Neural cell (in vitro differentiated cells): ENCODE measurements at regions not wholly inside any gene's neighbourhood (a gene's known extent, or its start where the extent isn't known, plus 50 kb on each side); places are given as distances from the start of the nearest gene placed in this dataset.

ENCODE experiments used
- H2AFZ ChIP-seq: fragments of 200-600, 300-800 bp; sonication (generic), shearing (Covaris generic); 2 replicates; pipeline ENCODE4 v1.6.0; 2014; ENCODE audit warnings: low read depth, mild to moderate bottlenecking, antibody characterized with exemption, low read length, moderate library complexity
- H3F3A ChIP-seq: fragments of 200-600 bp; shearing (Covaris generic); 2 replicates; pipeline ENCODE4 v1.6.1; 2016; ENCODE audit warnings: mild to moderate bottlenecking, moderate library complexity, mixed read lengths, antibody characterized with exemption, low read length; ENCODE audit not compliant: insufficient read depth, poor library complexity, severe bottlenecking
- H3K27ac ChIP-seq: fragments of 200-600, 300-800 bp; sonication (generic), shearing (Covaris generic); 2 replicates; pipeline ENCODE4 v1.5.1; 2014; ENCODE audit warnings: mild to moderate bottlenecking, low read length, moderate library complexity
- H3K27me3 ChIP-seq: fragments of 300-800, 200-600 bp; sonication (generic), shearing (Covaris generic); 2 replicates; pipeline ENCODE4 v1.6.0; 2014; ENCODE audit warnings: mild to moderate bottlenecking, low read depth, low read length, moderate library complexity; ENCODE audit not compliant: insufficient read depth
- H3K36me3 ChIP-seq: fragments of 300-800, 200-600 bp; sonication (generic), shearing (Covaris generic); 2 replicates; pipeline ENCODE4 v1.5.1; 2014; ENCODE audit warnings: mild to moderate bottlenecking, antibody characterized with exemption, low read length, moderate library complexity; ENCODE audit not compliant: insufficient read depth
- H3K4me2 ChIP-seq: fragments of 300-800, 200-600 bp; sonication (generic), shearing (Covaris generic); 2 replicates; pipeline ENCODE4 v1.6.0; 2014; ENCODE audit warnings: mild to moderate bottlenecking, low read length
- H3K4me3 ChIP-seq: fragments of 300-800, 200-600 bp; sonication (generic), shearing (Covaris generic); 2 replicates; pipeline ENCODE4 v1.5.1; 2014; ENCODE audit warnings: mild to moderate bottlenecking, low read length, moderate library complexity
- H3K79me2 ChIP-seq: fragments of 200-600 bp; shearing (Covaris generic); replicated peaks from 2 replicates; pipeline ENCODE4 v1.6.0; 2014; ENCODE audit warnings: mild to moderate bottlenecking, low read length, moderate library complexity; ENCODE audit not compliant: insufficient read depth
- H3K9ac ChIP-seq: fragments of 300-800, 200-600 bp; sonication (generic), shearing (Covaris generic); 2 replicates; pipeline ENCODE4 v1.6.1; 2016; ENCODE audit warnings: mild to moderate bottlenecking, low read length, mixed read lengths
- H3K9me2 ChIP-seq: fragments of 200-600 bp; shearing (Covaris generic); 2 replicates; pipeline ENCODE4 v1.6.1; 2016; ENCODE audit warnings: mild to moderate bottlenecking, low read length, mixed read lengths; ENCODE audit not compliant: insufficient read depth
- H3K9me3 ChIP-seq: fragments of 200-600, 300-800 bp; sonication (generic), shearing (Covaris generic); 2 replicates; pipeline ENCODE4 v1.6.1; 2016; ENCODE audit warnings: mild to moderate bottlenecking, mixed run types, low read length, moderate library complexity, mixed read lengths
- H4K20me1 ChIP-seq: fragments of 200-600 bp; shearing (Covaris generic); 2 replicates; pipeline ENCODE4 v1.6.1; 2016; ENCODE audit warnings: mild to moderate bottlenecking, mixed run types; ENCODE audit not compliant: insufficient read depth
- EP300 ChIP-seq: fragments of 450-650 bp; conservative IDR thresholded peaks from 2 replicates; pipeline ENCODE4 v1.6.1; 2014; ENCODE audit warnings: antibody characterized with exemption, mild to moderate bottlenecking, moderate library complexity; ENCODE audit not compliant: poor library complexity, severe bottlenecking
- EZH2 ChIP-seq: fragments of 200-600, 300-800 bp; shearing (Covaris generic), sonication (generic); IDR thresholded peaks from 2 replicates; pipeline ENCODE4 v1.6.1; 2014; ENCODE audit warnings: antibody characterized with exemption, low read length, borderline replicate concordance, mild to moderate bottlenecking; ENCODE audit not compliant: insufficient read depth, poor library complexity, severe bottlenecking
- MXI1 ChIP-seq: fragments of 450-650 bp; conservative IDR thresholded peaks from 2 replicates; pipeline ENCODE4 v1.6.1; 2014; ENCODE audit warnings: antibody characterized with exemption, mild to moderate bottlenecking; ENCODE audit not compliant: poor library complexity, severe bottlenecking
- RAD21 ChIP-seq: fragments of 450-650 bp; conservative IDR thresholded peaks from 2 replicates; pipeline ENCODE4 v1.6.1; 2014; ENCODE audit warnings: antibody characterized with exemption, mild to moderate bottlenecking, moderate library complexity
- SMC3 ChIP-seq: fragments of 450-650 bp; conservative IDR thresholded peaks from 2 replicates; pipeline ENCODE4 v1.6.1; 2014; ENCODE audit warnings: antibody characterized with exemption, mild to moderate bottlenecking, moderate library complexity; ENCODE audit not compliant: poor library complexity
- TAF1 ChIP-seq: IDR thresholded peaks from 2 replicates; pipeline ENCODE4 v1.6.1; 2012; ENCODE audit warnings: low read depth
- TF ChIP-seq, protein P1 (sequence below): fragments of 450-650 bp; IDR thresholded peaks from 2 replicates; pipeline ENCODE4 v1.5.1; 2014; ENCODE audit warnings: antibody characterized with exemption, mild to moderate bottlenecking, moderate library complexity; ENCODE audit not compliant: poor library complexity, severe bottlenecking

DNA sequence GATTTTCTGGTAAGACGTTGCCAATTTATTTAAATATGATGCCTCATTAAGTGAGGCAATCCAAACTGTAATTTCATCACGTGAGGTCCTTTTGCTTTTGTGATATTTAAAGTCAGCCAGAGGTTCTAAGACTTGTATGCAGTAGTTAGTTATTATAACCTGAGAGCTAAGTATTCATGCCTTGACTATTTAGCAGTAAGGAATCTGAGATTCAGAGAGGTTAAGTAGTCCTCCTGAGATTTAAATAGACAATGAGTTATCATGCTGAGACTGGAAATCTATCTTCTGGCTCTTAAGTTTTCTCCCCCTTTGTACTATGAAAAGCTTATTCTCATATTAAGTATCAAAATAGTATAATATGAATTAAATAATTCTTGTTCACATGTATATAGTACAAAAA is 158.0 kb downstream of the UTRN start:
- Histone ChIP-seq H2AFZ (no peak overlapping the region), H3K27me3 (no peaks in the 10 kb centered on the region), H3K36me3 (no peaks in the 10 kb centered on the region), H3F3A (no peaks in the 10 kb centered on the region), H3K79me2 (no peaks in the 10 kb centered on the region), H3K4me3 (no peak overlapping the region), H3K27ac (no peak overlapping the region), H3K9ac (no peak overlapping the region), H3K9me2 (no peaks in the 10 kb centered on the region), H4K20me1 (no peaks in the 10 kb centered on the region), H3K9me3 (peaks cover 3% of the 10 kb centered on the region), H3K4me2 (no peak overlapping the region)
- TF ChIP-seq EP300 (no peak), MXI1 (no peak), RAD21 (no peak)

GRCh38 chr6:144447472-144447871 is 162.3 kb downstream of the UTRN start:
- no peak overlapping the region for H3K4me3 ChIP-seq
- no peak overlapping the region for H2AFZ ChIP-seq
- no peak for TF ChIP-seq RAD21
- TF ChIP-seq EZH2, result no peak
- TF ChIP-seq MXI1, result no peak
- TF ChIP-seq SMC3, result no peak
- TF ChIP-seq, protein P1, sequence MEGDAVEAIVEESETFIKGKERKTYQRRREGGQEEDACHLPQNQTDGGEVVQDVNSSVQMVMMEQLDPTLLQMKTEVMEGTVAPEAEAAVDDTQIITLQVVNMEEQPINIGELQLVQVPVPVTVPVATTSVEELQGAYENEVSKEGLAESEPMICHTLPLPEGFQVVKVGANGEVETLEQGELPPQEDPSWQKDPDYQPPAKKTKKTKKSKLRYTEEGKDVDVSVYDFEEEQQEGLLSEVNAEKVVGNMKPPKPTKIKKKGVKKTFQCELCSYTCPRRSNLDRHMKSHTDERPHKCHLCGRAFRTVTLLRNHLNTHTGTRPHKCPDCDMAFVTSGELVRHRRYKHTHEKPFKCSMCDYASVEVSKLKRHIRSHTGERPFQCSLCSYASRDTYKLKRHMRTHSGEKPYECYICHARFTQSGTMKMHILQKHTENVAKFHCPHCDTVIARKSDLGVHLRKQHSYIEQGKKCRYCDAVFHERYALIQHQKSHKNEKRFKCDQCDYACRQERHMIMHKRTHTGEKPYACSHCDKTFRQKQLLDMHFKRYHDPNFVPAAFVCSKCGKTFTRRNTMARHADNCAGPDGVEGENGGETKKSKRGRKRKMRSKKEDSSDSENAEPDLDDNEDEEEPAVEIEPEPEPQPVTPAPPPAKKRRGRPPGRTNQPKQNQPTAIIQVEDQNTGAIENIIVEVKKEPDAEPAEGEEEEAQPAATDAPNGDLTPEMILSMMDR, result no peak
- no peaks in the 10 kb centered on the region for H4K20me1 ChIP-seq
- H3K4me2 ChIP-seq, result no peak overlapping the region
- no peak overlapping the region for H3K9ac ChIP-seq
- no peaks in the 10 kb centered on the region for H3K36me3 ChIP-seq
- no peaks in the 10 kb centered on the region for H3K79me2 ChIP-seq
- H3F3A ChIP-seq, result no peaks in the 10 kb centered on the region
- no peak overlapping the region for H3K27ac ChIP-seq
- H3K9me3 ChIP-seq, result no peaks in the 10 kb centered on the region
- no peaks in the 10 kb centered on the region for H3K9me2 ChIP-seq
- no peaks in the 10 kb centered on the region for H3K27me3 ChIP-seq

GRCh38 chr6:144449218-144449617 is 164.1 kb downstream of the UTRN start:
- Histone ChIP-seq H3K4me2 (no peak overlapping the region), H2AFZ (no peak overlapping the region), H3K9me2 (no peaks in the 10 kb centered on the region), H4K20me1 (no peaks in the 10 kb centered on the region), H3K27ac (no peak overlapping the region), H3K36me3 (no peaks in the 10 kb centered on the region), H3F3A (no peaks in the 10 kb centered on the region), H3K79me2 (no peaks in the 10 kb centered on the region), H3K9me3 (no peaks in the 10 kb centered on the region), H3K9ac (no peak overlapping the region), H3K27me3 (no peaks in the 10 kb centered on the region), H3K4me3 (no peak overlapping the region)
- TF ChIP-seq TAF1 (no peak), RAD21 (no peak), MXI1 (no peak)
- TF ChIP-seq, protein P1, result no peak
